Lung (tissue), 11 donors: ENCODE measurements at regions not wholly inside any gene's neighbourhood (a gene's known extent, or its start where the extent isn't known, plus 50 kb on each side); places are given as distances from the start of the nearest gene placed in this dataset.

ENCODE experiments used
- ATAC-seq: fragments of 200-7000 bp; cut with Tn5 transposase; one replicate; pipeline ENCODE4 v1.9.1; 2020; ENCODE audit warnings: moderate number of reproducible peaks; ENCODE audit not compliant: insufficient read depth, low FRiP score
- DNase-seq, 3 donors: peaks; one replicate each; pipeline ENCODE4 v3.0.0-alpha.2; 2013 to 2017
- H3K27ac ChIP-seq, 2 donors: one replicate each; pipeline ENCODE4 v1.5.1; 2013; ENCODE audit warnings: mild to moderate bottlenecking in 2 of 2, moderate library complexity in 2 of 2, control low read depth in 1 of 2, inconsistent platforms in 1 of 2, low read depth in 1 of 2, low read length in 1 of 2
- H3K27me3 ChIP-seq, 3 donors: one replicate each; pipeline ENCODE4 v1.5.1; 2013; ENCODE audit warnings: low read length in 2 of 3; ENCODE audit not compliant: control insufficient read depth in 3 of 3, insufficient read depth in 3 of 3
- H3K36me3 ChIP-seq, 4 donors: one replicate each; pipeline ENCODE4 v1.5.1; 2013; ENCODE audit warnings: low read length in 4 of 4, mild to moderate bottlenecking in 1 of 4, moderate library complexity in 1 of 4; ENCODE audit not compliant: control insufficient read depth in 4 of 4, insufficient read depth in 4 of 4
- H3K4me1 ChIP-seq, 5 donors: one replicate each; pipeline ENCODE4 v1.5.1; 2013; ENCODE audit warnings: low read length in 5 of 5, mild to moderate bottlenecking in 2 of 5, moderate library complexity in 1 of 5; ENCODE audit not compliant: control insufficient read depth in 5 of 5, insufficient read depth in 5 of 5
- H3K4me3 ChIP-seq: one replicate; pipeline ENCODE4 v1.5.1; 2013; ENCODE audit warnings: mild to moderate bottlenecking, control low read depth, moderate library complexity
- H3K9ac ChIP-seq, 2 donors: one replicate each; pipeline ENCODE4 v1.5.1; 2013; ENCODE audit warnings: low read length in 2 of 2, control low read depth in 1 of 2; ENCODE audit not compliant: insufficient read depth in 1 of 2
- H3K9me3 ChIP-seq, 4 donors: one replicate each; pipeline ENCODE4 v1.5.1; 2013; ENCODE audit warnings: low read length in 3 of 4, mild to moderate bottlenecking in 1 of 4, moderate library complexity in 1 of 4; ENCODE audit not compliant: control insufficient read depth in 4 of 4, insufficient read depth in 3 of 4
- CTCF ChIP-seq: IDR thresholded peaks from 2 replicates; pipeline ENCODE4 v1.5.1; 2012; ENCODE audit warnings: mild to moderate bottlenecking; ENCODE audit errors: control extremely low read depth, extremely low read depth
- WGBS, 2 donors: extraction: QIAGEN DNeasy Blood & Tissue Kit; methylation state at CpG; one replicate each; pipeline ENCODE4 v1.1.7; 2013; 5-methylcytosine and 5-hydroxymethylcytosine counted together
- donor health status: control.
- donor health status: control.
- donor health status: Bipolar disorder and iron deficiency.
- donor health status: healthy.
- donor health status: DM: yes; HTN: yes; CAD: no.

- TF ChIP-seq CTCF: no peak
- no peak for ATAC-seq
- no peak overlapping the region for H3K9ac ChIP-seq
- WGBS, 2 donors: 55 to 68% methylated on average over 9 of the region's 9 CpGs
- no peaks in the 10 kb centered on the region for H3K36me3 ChIP-seq
- no peaks in the 10 kb centered on the region for H3K27me3 ChIP-seq
- peak overlapping the region in 1 of 2 donors; percentile 6 for H3K27ac ChIP-seq
- H3K9me3 ChIP-seq: no peaks in the 10 kb centered on the region
- no peak overlapping the region for H3K4me3 ChIP-seq
- DNase-seq: peak in 1 of 3 donors; percentile 10
- H3K4me1 ChIP-seq: peaks cover 0 to 2% (median 0%) of the 10 kb centered on the region in 5 donors
Measured at GRCh38 chr2:105571445-105571987, 172.7 kb upstream of the FHL2 start.

GRCh38 chr2:105570757-105571156 lies 171.9 kb upstream of the FHL2 start:
- peaks cover 0 to 2% (median 0%) of the 10 kb centered on the region in 5 donors for H3K4me1 ChIP-seq
- ATAC-seq (no peak), DNase-seq (no peak)
- no peak overlapping the region for H3K27ac ChIP-seq
- WGBS, 2 donors: 95% methylated on average over 4 of the region's 4 CpGs
- no peak overlapping the region for H3K4me3 ChIP-seq
- no peak for TF ChIP-seq CTCF
- H3K36me3 ChIP-seq: no peaks in the 10 kb centered on the region
- H3K9me3 ChIP-seq: no peaks in the 10 kb centered on the region
- peaks cover 0 to 3% (median 0%) of the 10 kb centered on the region in 3 donors for H3K27me3 ChIP-seq
- no peak overlapping the region for H3K9ac ChIP-seq

GRCh38 chr2:105570326-105570725 lies 171.5 kb upstream of the FHL2 start:
- no peak for TF ChIP-seq CTCF
- H3K4me1 ChIP-seq: peaks cover 0 to 2% (median 0%) of the 10 kb centered on the region in 5 donors
- H3K4me3 ChIP-seq: no peak overlapping the region
- H3K27me3 ChIP-seq: peaks cover 0 to 3% (median 0%) of the 10 kb centered on the region in 3 donors
- H3K36me3 ChIP-seq: no peaks in the 10 kb centered on the region
- H3K9me3 ChIP-seq: no peaks in the 10 kb centered on the region
- DNase-seq: no peak
- no peak for ATAC-seq
- H3K27ac ChIP-seq: no peak overlapping the region
- WGBS, 2 donors: 93% methylated on average over 8 of the region's 8 CpGs
- no peak overlapping the region for H3K9ac ChIP-seq

- no peak for DNase-seq
- H3K9ac ChIP-seq: no peak overlapping the region
- H3K4me1 ChIP-seq: peaks cover 0 to 2% (median 0%) of the 10 kb centered on the region in 5 donors
- no peak for ATAC-seq
- H3K27me3 ChIP-seq: peaks cover 0 to 3% (median 0%) of the 10 kb centered on the region in 3 donors
- H3K4me3 ChIP-seq: no peak overlapping the region
- no peak for TF ChIP-seq CTCF
- H3K9me3 ChIP-seq: no peaks in the 10 kb centered on the region
- 86 to 91% methylated on average over 6 of the region's 6 CpGs for WGBS, 2 donors
- no peaks in the 10 kb centered on the region for H3K36me3 ChIP-seq
- no peak overlapping the region for H3K27ac ChIP-seq
Measured at GRCh38 chr2:105569606-105570005, 170.8 kb upstream of the FHL2 start.
